GM12891 (cell line): ENCODE measurements at regions not wholly inside any gene's neighbourhood (a gene's known extent, or its start where the extent isn't known, plus 50 kb on each side); places are given as distances from the start of the nearest gene placed in this dataset.

Source experiments
- DNase-seq: peaks from one replicate; pipeline ENCODE4 v3.0.0; 2011; ENCODE audit warnings: low spot score; ENCODE audit not compliant: insufficient read length
- FAIRE-seq: peaks from 2 replicates; lab custom pipeline; 2011; peaks lifted over from hg19 to GRCh38; lab: Jason Lieb, UNC
- PAX5 ChIP-seq: IDR thresholded peaks from 2 replicates; pipeline ENCODE4 v1.6.1; 2011; ENCODE audit warnings: low read length, moderate library complexity, mild to moderate bottlenecking; ENCODE audit not compliant: insufficient read depth, severe bottlenecking
- POLR2A ChIP-seq: IDR thresholded peaks from 2 replicates; pipeline ENCODE4 v1.6.1; 2011; ENCODE audit warnings: low read depth, low read length, control low read depth
- POLR2AphosphoS5 ChIP-seq: IDR thresholded peaks from 2 replicates; pipeline ENCODE4 v1.6.1; 2011; ENCODE audit warnings: low read depth, low read length, control low read depth
- POU2F2 ChIP-seq: IDR thresholded peaks from 2 replicates; pipeline ENCODE4 v1.6.1; 2011; ENCODE audit warnings: low read depth, mild to moderate bottlenecking, control low read depth, low read length, moderate library complexity
- SPI1 ChIP-seq: IDR thresholded peaks from 2 replicates; pipeline ENCODE4 v1.6.1; 2011; ENCODE audit warnings: low read depth, low read length, control low read depth
- TAF1 ChIP-seq: IDR thresholded peaks from 2 replicates; pipeline ENCODE4 v1.6.1; 2011; ENCODE audit warnings: low read depth, low read length, control low read depth

GRCh38 chr16:51317575-51317974, 166.5 kb upstream of the SALL1 start:
- no peak for DNase-seq
- TF ChIP-seq POLR2AphosphoS5 (no peak), POU2F2 (no peak), PAX5 (no peak), POLR2A (no peak), SPI1 (no peak), TAF1 (no peak)
- no peak for FAIRE-seq

- no peak for DNase-seq
- no peak for TF ChIP-seq POU2F2
- no peak for TF ChIP-seq POLR2A
- TF ChIP-seq SPI1, result no peak
- no peak for TF ChIP-seq POLR2AphosphoS5
- TF ChIP-seq TAF1, result no peak
- TF ChIP-seq PAX5, result no peak
- FAIRE-seq, result no peak
Measured at GRCh38 chr16:51313198-51313597, 162.1 kb upstream of the SALL1 start.

DNA sequence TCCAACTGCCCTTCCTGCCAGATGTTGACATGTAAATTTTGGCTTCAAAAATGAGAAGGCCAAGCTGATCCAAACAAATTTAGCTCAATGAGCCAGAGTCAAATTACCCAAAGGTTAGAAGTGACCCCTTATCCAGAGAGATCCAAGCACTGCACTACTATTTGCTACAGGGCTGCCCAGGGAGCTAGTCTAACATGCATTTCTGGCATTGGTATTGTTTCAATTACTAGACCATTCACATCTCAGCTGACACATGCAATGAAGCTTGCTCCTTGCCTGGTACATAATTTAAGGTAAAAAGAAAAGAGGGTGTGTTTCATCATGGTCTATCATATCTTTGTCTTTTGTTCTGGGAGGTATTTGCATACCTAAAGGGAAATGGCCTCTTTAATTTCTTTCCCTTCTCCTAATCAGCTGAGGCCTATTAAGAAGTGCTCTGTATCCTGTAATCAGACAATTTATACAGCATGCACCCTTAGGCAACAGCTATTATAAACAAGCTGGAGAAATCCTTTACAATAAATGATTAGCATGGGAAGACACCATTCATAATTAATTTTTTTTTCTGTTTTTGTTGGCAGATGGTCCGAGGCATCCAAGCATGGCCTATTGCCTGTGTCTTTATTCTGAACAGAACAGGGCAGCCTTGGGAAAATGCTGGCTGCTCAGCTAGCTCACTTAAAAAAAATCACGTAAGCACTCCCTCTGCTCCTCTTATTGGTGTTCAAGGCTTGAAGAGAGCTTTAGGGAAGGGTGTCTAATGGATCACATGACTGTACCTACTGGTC, 161.5 kb upstream of the SALL1 start:
- FAIRE-seq (no peak), DNase-seq (no peak)
- TF ChIP-seq TAF1 (no peak), POLR2A (no peak), POLR2AphosphoS5 (no peak), SPI1 (no peak), PAX5 (no peak), POU2F2 (no peak)

DNA sequence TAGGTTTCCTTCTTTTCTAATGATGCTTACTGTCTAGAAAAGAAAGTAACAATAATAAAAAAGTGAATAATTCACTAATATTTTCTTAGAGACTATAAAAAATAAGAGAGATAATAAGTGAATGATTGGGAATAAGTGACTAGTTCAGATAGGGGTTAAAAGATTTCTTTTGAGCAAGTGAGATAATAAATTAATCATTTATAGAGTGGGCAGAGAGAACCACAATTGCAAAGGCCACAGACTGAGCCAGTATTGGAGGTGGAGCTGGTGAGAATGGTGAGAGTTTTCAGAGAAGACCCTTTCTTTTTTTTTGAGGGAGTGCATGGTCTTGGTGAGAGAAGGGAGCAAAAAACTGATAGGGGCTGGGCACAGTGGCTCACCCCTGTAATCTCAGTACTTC, 159.1 kb upstream of the SALL1 start:
- FAIRE-seq, result no peak
- DNase-seq, result no peak
- no peak for TF ChIP-seq TAF1
- no peak for TF ChIP-seq SPI1
- no peak for TF ChIP-seq POLR2A
- TF ChIP-seq POU2F2, result no peak
- TF ChIP-seq POLR2AphosphoS5, result no peak
- no peak for TF ChIP-seq PAX5

DNA sequence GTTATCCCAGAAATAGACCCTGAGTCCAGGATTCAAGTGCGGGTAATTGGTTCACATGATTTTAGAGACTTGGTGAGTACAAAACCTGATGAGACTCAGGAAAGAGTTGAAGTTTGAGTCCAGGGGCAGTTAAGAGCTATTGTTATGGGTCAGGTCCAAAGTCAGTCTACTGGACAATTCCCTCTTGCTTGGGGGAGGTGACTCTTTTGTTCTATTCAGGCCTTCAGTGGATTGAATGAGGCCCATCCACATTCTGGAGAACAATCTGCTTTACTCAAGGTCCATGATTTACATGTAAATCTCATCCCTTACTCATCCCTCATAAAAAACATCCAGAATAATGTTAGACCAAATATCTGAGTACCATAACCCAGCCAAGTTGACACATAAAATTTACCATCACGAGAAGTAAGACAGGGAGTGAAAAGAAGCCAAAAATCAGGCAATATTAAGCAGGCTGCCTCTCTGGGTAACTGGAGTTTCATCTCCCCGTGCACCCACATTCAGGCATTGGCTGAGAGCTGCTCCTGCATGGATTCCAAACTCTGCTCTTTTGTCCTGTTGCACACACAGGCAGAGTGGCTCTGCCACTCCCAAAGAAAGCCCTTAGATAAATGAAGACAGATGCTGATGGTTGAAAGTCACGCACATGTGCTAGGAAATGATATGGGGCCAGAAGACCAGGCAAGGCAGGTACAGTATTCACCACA, 156.0 kb upstream of the SALL1 start:
- no peak for FAIRE-seq
- no peak for DNase-seq
- TF ChIP-seq SPI1, result no peak
- no peak for TF ChIP-seq TAF1
- TF ChIP-seq PAX5, result no peak
- TF ChIP-seq POU2F2, result no peak
- no peak for TF ChIP-seq POLR2AphosphoS5
- TF ChIP-seq POLR2A, result no peak

- TF ChIP-seq PAX5, result no peak
- no peak for TF ChIP-seq POU2F2
- no peak for TF ChIP-seq POLR2AphosphoS5
- TF ChIP-seq SPI1, result no peak
- TF ChIP-seq POLR2A, result no peak
- TF ChIP-seq TAF1, result no peak
- no peak for DNase-seq
- no peak for FAIRE-seq
Measured at GRCh38 chr16:51306116-51306515, 155.0 kb upstream of the SALL1 start.

DNA sequence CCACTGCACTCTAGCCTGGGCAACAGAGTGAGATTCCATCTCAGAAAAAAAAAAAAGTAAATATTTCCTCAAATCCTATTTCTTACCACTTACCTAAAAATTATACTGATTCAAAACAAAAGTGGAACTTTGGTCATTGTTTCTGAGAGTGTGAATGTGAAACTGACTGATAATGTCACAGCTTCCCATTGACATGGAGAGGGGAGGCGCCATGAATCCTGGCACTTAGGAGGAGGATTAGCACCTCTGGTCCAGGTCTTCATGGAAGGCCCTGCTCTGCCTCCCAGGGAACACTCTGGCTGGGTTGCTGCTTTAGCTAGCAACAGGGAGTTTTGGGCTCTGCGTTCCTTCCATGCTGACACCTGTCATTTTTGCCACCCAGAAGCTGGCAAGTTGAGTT, 154.3 kb upstream of the SALL1 start:
- FAIRE-seq, result no peak
- DNase-seq, result no peak
- TF ChIP-seq POU2F2 (no peak), POLR2A (no peak), PAX5 (no peak), SPI1 (no peak), TAF1 (no peak), POLR2AphosphoS5 (no peak)

GRCh38 chr16:51302042-51302441, 151.0 kb upstream of the SALL1 start:
- TF ChIP-seq POU2F2 (no peak), PAX5 (no peak), POLR2AphosphoS5 (no peak), TAF1 (no peak), POLR2A (no peak)
- FAIRE-seq (no peak), DNase-seq (no peak)

DNA sequence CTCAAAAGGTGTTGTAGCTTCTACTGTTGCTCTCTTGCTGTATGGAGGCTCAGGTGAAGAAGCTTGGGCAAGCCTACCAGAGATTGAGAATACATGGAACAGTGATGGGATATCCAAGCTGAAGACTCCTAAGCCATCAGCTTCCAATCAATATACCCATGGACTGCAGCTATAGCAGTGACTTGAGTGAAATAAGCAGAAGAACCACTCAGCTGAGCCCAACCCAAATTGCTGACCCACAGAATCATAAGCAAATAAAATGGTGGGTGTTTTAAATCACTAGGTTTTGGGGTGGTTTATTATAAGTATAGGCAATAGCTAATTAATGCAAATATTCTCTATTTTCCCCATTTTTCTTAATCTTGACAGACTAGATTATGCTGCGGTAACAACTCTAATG, 147.7 kb upstream of the SALL1 start:
- TF ChIP-seq PAX5, result no peak
- no peak for TF ChIP-seq POU2F2
- TF ChIP-seq POLR2AphosphoS5, result no peak
- TF ChIP-seq TAF1, result no peak
- TF ChIP-seq SPI1, result no peak
- TF ChIP-seq POLR2A, result no peak
- FAIRE-seq, result no peak
- DNase-seq, result no peak
